ENCODE measurements at regions not wholly inside any gene's neighbourhood (a gene's known extent, or its start where the extent isn't known, plus 50 kb on each side); places are given as distances from the start of the nearest gene placed in this dataset.

DNA sequence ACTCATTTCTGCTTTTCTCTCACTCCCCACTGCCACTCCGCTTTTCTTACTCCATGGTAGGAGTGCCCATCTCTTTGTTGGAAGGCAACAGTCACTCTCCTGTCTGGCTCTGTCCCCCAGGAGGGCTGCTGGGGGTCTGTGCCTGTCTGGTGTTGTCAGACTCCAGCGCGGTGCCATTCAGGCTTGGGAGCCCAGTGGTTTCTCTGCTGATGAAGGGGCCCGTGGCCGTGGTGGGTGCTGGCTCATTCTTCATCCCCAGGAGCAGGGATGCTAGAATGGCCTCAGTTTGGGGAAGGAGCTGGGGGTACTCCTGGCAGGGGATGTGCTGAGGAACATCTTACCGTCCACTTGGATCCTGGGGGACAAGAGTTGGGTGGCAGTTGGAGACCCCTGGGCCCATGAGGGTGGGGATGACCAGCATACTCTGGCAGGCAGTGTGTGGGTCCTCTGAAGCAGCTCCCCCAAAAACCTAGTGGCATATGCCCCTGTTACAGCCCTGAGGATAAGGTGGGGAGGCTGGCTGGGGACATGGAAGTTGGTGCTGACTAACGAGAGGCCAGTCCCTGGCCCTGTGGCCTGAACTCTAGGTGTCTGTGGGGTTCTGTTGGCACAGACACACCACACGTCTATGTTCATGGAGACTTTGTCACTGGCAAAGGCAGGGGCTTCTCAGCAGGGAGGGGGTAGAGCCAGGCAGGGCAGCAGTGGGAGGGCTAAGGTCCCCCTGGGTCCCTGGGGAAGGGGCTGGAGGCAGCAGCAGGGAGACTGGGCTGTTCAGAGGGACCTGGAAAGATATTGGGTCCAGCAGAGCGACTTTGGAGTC lies 102.8 kb upstream of the RET start:
- Histone ChIP-seq H3K27ac (no peak overlapping the region), H3K36me3 (ENCODE audit: insufficient read depth in 1 of 2, low read depth in 1 of 2) (no peaks in the 10 kb centered on the region), H3K27me3 (ENCODE audit: insufficient read depth in 3 of 3, low read length in 2 of 3) (no peaks in the 10 kb centered on the region), H3K9me3 (no peaks in the 10 kb centered on the region), H3K4me3 (no peak overlapping the region), H3K4me1 (no peaks in the 10 kb centered on the region)
- ATAC-seq: no peak
- intact Hi-C loops (cut with DNase I): no loop called here
- 87 to 95% (median 92%) methylated on average over 9 of the region's 9 CpGs for WGBS, 3 donors
- TF ChIP-seq, protein P1, sequence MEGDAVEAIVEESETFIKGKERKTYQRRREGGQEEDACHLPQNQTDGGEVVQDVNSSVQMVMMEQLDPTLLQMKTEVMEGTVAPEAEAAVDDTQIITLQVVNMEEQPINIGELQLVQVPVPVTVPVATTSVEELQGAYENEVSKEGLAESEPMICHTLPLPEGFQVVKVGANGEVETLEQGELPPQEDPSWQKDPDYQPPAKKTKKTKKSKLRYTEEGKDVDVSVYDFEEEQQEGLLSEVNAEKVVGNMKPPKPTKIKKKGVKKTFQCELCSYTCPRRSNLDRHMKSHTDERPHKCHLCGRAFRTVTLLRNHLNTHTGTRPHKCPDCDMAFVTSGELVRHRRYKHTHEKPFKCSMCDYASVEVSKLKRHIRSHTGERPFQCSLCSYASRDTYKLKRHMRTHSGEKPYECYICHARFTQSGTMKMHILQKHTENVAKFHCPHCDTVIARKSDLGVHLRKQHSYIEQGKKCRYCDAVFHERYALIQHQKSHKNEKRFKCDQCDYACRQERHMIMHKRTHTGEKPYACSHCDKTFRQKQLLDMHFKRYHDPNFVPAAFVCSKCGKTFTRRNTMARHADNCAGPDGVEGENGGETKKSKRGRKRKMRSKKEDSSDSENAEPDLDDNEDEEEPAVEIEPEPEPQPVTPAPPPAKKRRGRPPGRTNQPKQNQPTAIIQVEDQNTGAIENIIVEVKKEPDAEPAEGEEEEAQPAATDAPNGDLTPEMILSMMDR (IDR thresholded peaks at IDR 0.05): no peak
- DNase-seq: peak in 1 of 2 donors; percentile 51

DNA sequence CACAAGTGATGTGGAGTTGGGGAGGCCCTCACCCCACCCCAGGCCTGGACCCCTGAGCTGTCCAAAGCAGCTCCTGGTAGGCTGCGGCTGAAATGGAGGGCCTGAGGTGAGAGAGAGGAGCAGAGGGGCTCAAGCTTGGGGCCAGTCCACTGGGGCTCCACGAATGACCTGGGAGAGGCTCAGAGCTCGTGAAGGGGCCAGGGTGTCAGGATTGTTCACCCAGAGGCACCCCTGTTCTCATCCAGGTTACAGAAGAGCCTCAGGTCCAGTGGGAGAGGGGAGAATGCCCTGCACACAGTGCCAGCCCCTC lies 102.2 kb upstream of the RET start:
- WGBS, 3 donors: 82 to 95% (median 93%) methylated on average over 3 of the region's 3 CpGs
- Histone ChIP-seq H3K27ac (no peak overlapping the region), H3K36me3 (ENCODE audit: insufficient read depth in 1 of 2, low read depth in 1 of 2) (no peaks in the 10 kb centered on the region), H3K27me3 (ENCODE audit: insufficient read depth in 3 of 3, low read length in 2 of 3) (no peaks in the 10 kb centered on the region), H3K9me3 (no peaks in the 10 kb centered on the region), H3K4me3 (no peak overlapping the region), H3K4me1 (no peaks in the 10 kb centered on the region)
- intact Hi-C loops (cut with DNase I): no loop called here
- ATAC-seq (no peak), DNase-seq (no peak)
- TF ChIP-seq, protein P1 (IDR thresholded peaks at IDR 0.05): no peak

DNA sequence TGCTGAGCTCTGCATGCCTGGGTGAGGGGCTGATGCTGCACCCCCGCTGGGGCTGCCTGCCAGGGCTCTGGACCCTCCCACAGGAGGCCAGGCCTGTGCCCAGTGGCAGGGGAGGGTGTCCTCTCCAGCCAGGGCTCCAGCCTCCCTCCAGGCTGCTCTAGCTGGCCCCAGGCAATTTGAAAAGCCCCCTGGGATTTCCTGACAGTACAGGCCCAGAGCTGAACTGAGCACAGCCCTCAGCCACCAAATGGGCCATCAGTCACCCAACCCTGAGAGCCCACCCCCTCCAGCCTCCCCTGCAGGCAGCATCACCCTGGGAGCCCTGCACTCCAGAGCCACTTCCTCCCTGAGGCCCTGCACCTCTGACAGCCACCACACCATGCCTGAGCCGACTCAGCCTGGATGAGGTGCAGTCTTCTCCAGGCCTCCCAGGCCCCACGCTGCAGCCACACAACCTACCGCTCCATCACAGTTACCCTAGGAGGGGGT lies 101.8 kb upstream of the RET start:
- DNase-seq: peak in 1 of 2 donors; percentile 34

DNA sequence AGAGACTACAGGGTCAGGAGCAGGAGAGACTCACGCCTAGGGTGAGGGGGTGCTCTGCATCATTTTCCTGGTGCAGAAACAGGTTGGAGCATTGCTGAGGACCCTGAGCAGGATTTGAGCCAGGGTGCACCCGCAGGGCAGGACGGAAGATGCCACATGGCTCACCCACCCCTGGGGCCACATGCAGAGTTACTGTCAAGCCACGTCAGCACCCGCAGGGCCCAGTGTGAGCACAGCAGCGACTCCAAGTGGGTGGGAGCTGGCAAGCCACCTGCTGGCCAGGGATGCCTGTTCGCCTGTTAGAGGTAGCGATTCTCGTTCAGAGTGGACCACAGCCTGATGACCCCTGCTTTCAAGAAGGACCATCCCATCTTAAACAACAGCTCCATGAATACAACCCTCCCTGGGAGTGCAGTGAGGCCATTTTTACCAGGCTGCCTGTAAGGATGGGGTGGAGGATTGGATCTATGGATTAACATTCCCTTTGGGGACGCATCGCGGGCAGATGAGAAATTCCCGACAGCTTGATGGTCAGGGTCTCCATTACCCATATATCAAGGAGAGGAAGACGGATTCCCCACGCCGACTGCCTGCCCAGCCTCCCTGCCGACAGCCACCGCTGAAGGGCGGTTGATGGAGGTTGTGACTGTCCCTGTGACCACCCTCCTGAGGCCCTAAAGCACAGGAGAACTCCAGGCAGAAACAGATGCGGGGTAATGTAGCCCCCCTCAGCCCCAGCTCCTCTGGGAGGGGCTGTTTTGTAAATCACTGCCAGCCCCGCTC lies 101.1 kb upstream of the RET start:
- ATAC-seq (no peak), DNase-seq (peak in 1 of 2 donors; percentile 49)
- Histone ChIP-seq H3K9me3 (no peaks in the 10 kb centered on the region), H3K4me1 (no peaks in the 10 kb centered on the region), H3K36me3 (ENCODE audit: insufficient read depth in 1 of 2, low read depth in 1 of 2) (no peaks in the 10 kb centered on the region), H3K27ac (no peak overlapping the region), H3K27me3 (ENCODE audit: insufficient read depth in 3 of 3, low read length in 2 of 3) (no peaks in the 10 kb centered on the region), H3K4me3 (no peak overlapping the region)
- 87 to 90% (median 88%) methylated on average over 21 of the region's 21 CpGs for WGBS, 3 donors
- TF ChIP-seq, protein P1 (IDR thresholded peaks at IDR 0.05): no peak
- intact Hi-C loops (cut with DNase I): no loop called here

More for the DNA sequence above, 101.8 kb upstream of the RET start:
- H3K4me3 ChIP-seq: no peak overlapping the region
- ATAC-seq: no peak
- H3K4me1 ChIP-seq: no peaks in the 10 kb centered on the region
- no peaks in the 10 kb centered on the region for H3K36me3 ChIP-seq (ENCODE audit: insufficient read depth in 1 of 2, low read depth in 1 of 2)
- H3K9me3 ChIP-seq: no peaks in the 10 kb centered on the region
- intact Hi-C loops (cut with DNase I): no loop called here
- no peaks in the 10 kb centered on the region for H3K27me3 ChIP-seq (ENCODE audit: insufficient read depth in 3 of 3, low read length in 2 of 3)
- TF ChIP-seq, protein P1 (IDR thresholded peaks at IDR 0.05): no peak
- no peak overlapping the region for H3K27ac ChIP-seq
- WGBS, 3 donors: 74 to 85% (median 85%) methylated on average over 4 of the region's 4 CpGs

All from psoas muscle (tissue), 7 donors.